ENCODE measurements at regions not wholly inside any gene's neighbourhood (a gene's known extent, or its start where the extent isn't known, plus 50 kb on each side); places are given as distances from the start of the nearest gene placed in this dataset.

DNA sequence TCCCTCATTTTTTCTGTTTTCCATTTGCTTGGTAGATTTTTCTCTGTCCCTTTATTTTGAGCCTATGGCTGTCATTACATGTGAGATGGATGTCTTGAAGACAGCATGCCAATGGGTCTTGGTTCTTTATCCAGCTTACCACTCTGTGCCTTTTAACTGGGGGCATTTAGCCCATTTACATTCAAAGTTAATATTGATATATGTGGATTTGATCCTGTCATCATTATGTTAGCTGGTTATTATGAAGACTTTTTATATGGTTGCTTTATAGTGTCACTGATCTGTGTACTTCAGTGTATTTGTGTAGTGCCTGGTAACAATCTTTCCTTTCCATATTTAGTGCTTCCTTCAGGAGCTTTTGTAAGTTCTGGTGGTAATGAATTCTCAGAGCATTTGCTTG lies 89.3 kb upstream of the UNC5B start:
- H3K4me3 ChIP-seq: no peak overlapping the region
- DNase-seq: no peak
- peaks cover 14% of the 10 kb centered on the region for H3K27me3 ChIP-seq (ENCODE audit: low read depth)
- peaks cover 38% of the 10 kb centered on the region for H3K9me3 ChIP-seq (replicated peaks)
- H3K27ac ChIP-seq (replicated peaks): no peak overlapping the region
- TF ChIP-seq CTCF (IDR thresholded peaks at IDR 0.05; ENCODE audit: borderline replicate concordance): no peak
- no peaks in the 10 kb centered on the region for H3K36me3 ChIP-seq
- peaks cover 9% of the 10 kb centered on the region for H3K4me1 ChIP-seq
- intact Hi-C loops (cut with micrococcal nuclease): no loop called here

DNA sequence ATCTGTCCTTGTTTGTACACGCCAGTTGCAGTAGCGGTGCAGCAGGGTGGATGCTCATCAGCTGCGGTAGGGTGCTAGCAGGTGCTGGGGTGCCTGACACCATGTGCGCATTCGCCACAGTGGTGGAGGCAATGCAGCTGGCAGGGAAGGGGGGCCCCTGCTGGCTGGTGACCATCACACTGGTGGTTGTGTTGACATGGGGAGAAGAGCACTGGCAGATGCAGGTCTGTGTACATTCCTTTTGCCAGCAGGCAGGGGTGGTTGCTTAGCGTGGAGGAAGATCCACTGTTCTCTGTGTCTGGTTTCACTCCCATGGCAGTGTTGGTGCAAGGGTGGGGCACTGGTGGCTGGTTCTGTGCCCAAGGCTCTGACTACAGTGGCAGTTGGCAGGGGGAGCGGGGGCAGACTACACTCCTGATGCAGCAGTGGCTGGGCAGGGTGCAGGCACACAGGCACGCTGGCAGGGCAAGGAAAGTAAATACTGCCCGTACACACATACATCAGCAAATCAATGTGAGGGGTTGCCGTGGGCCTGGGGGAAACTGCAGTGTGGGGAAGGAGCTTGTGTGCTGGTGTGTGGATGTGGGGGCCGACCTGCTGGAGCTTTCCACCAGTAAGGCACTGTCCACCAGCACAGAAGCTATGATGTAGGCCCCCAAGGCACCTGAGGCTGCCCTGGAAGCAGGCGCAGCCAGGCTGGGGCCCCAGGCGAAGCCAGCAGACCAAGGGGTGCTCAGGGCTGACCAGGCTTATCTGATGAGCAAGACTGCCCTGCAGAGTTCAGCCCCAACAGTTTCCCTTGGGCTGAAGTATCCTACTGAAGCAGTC lies 87.2 kb upstream of the UNC5B start:
- peaks cover 14% of the 10 kb centered on the region for H3K27me3 ChIP-seq (ENCODE audit: low read depth)
- H3K27ac ChIP-seq (replicated peaks): no peak overlapping the region
- peak; percentile 29 for DNase-seq
- no peaks in the 10 kb centered on the region for H3K36me3 ChIP-seq
- no peak overlapping the region for H3K4me3 ChIP-seq
- peaks cover 20% of the 10 kb centered on the region for H3K9me3 ChIP-seq (replicated peaks)
- TF ChIP-seq CTCF (IDR thresholded peaks at IDR 0.05; ENCODE audit: borderline replicate concordance): peak; percentile 17
- peaks cover 16% of the 10 kb centered on the region for H3K4me1 ChIP-seq
- intact Hi-C loops (cut with micrococcal nuclease): no loop called here

DNA sequence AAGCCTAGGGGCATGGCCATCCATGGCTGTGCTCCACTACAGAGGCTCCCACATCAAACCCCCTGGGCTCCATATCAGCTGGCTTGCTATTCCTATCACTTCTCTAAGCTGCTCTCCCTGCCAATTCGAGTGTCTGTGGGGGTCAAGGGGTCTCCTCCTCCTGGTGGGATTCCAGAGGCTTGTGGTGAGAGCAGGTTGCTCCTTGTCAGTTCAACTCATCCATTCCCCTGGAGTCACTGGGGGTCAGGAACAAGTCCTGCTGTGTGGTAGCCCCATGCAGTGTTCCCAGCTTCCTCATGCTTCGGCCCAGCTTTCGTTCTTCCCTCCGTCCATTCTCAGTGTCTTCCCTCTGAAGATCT lies 86.6 kb upstream of the UNC5B start:
- Histone ChIP-seq H3K27me3 (ENCODE audit: low read depth) (peaks cover 14% of the 10 kb centered on the region), H3K36me3 (no peaks in the 10 kb centered on the region), H3K4me3 (no peak overlapping the region), H3K4me1 (peaks cover 16% of the 10 kb centered on the region), H3K9me3 (replicated peaks) (peaks cover 14% of the 10 kb centered on the region), H3K27ac (replicated peaks) (no peak overlapping the region)
- no peak for TF ChIP-seq CTCF (IDR thresholded peaks at IDR 0.05; ENCODE audit: borderline replicate concordance)
- intact Hi-C loops (cut with micrococcal nuclease): no loop called here
- DNase-seq: no peak

- Histone ChIP-seq H3K36me3 (no peaks in the 10 kb centered on the region), H3K27ac (replicated peaks) (no peak overlapping the region), H3K27me3 (ENCODE audit: low read depth) (peaks cover 17% of the 10 kb centered on the region), H3K4me1 (peaks cover 16% of the 10 kb centered on the region), H3K4me3 (no peak overlapping the region), H3K9me3 (replicated peaks) (peaks cover 10% of the 10 kb centered on the region)
- no peak for DNase-seq
- intact Hi-C loops (cut with micrococcal nuclease): no loop called here
- TF ChIP-seq CTCF (IDR thresholded peaks at IDR 0.05; ENCODE audit: borderline replicate concordance): no peak
These were observed 85.9 kb upstream of the UNC5B start for GRCh38 chr10:71126432-71126831.

DNA sequence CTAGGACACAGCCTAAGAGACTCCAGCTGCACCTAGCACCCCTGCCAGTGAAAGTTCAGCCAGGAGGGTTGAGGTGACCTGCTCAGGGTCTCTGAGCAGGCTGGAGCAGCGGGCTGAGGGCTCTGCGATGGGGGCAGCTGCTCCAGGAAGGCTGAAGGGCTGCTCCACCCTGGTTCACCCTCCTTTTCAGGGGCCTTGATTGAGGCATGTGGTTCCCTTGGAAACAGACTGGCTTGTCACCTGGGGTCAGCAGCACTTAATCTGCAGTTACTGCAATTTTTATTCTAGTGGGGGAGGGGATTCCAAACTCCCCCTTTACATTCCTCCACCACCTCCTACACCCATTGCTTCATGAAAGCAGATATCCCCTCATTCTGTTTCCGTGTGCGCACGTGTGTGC lies 85.3 kb upstream of the UNC5B start:
- no peak for TF ChIP-seq CTCF (IDR thresholded peaks at IDR 0.05; ENCODE audit: borderline replicate concordance)
- no peak for DNase-seq
- Histone ChIP-seq H3K27ac (replicated peaks) (no peak overlapping the region), H3K4me1 (peaks cover 16% of the 10 kb centered on the region), H3K9me3 (replicated peaks) (peaks cover 10% of the 10 kb centered on the region), H3K4me3 (no peak overlapping the region), H3K27me3 (ENCODE audit: low read depth) (peaks cover 24% of the 10 kb centered on the region), H3K36me3 (no peaks in the 10 kb centered on the region)
- intact Hi-C loops (cut with micrococcal nuclease): no loop called here
